ENCODE measurements at regions not wholly inside any gene's neighbourhood (a gene's known extent, or its start where the extent isn't known, plus 50 kb on each side); places are given as distances from the start of the nearest gene placed in this dataset.

- TF ChIP-seq CTCF (IDR thresholded peaks at IDR 0.05; ENCODE audit: insufficient read depth, low read length) (no peak), POLR2AphosphoS5 (IDR thresholded peaks at IDR 0.05; ENCODE audit: low read depth) (no peak), GABPA (IDR thresholded peaks at IDR 0.05; ENCODE audit: low read depth) (no peak)
Measured at GRCh38 chr1:37237948-37238347, 203.6 kb upstream of the GRIK3 start.
